GM12891 (cell line): ENCODE measurements at regions not wholly inside any gene's neighbourhood (a gene's known extent, or its start where the extent isn't known, plus 50 kb on each side); places are given as distances from the start of the nearest gene placed in this dataset.

Experiments
- POLR2A ChIP-seq: IDR thresholded peaks from 2 replicates; pipeline ENCODE4 v1.6.1; 2011; ENCODE audit warnings: low read depth, low read length, control low read depth
- TAF1 ChIP-seq: IDR thresholded peaks from 2 replicates; pipeline ENCODE4 v1.6.1; 2011; ENCODE audit warnings: low read depth, low read length, control low read depth

DNA sequence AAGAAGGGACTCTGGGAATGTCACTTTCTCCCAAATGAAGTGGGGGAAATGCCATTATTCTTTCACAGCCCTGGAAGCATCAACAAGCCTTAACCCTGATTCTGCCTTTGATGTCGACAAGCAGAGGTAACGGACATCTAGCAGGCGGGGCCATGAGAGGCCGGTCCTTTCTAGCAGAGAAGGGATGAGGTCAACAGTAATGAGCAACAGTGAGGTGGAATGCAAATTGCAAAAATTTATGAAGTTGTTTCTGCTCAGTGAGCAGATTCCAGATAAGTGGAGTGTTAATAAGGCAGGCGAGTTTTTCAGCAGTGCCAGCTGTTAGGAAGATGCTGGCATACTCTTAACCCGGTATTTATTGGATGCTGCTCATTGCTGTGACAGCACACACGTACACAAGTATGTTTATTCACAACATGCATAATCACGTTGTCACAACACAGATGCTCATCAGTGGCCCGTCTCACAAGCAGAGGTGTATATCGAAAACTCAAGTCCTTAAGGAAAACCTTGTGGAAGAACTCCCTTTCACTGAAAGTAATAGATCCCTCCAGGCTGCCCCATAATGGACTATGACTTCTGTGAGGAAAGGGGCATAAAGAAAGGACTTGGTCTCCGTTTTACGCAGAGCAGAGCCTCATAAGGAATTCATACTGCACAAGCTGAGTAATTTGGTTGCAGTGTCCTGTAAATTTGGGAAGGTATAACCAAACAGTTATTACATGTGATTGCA lies 329.0 kb downstream of the IGSF11 start:
- TF ChIP-seq POLR2A = no peak
- no peak for TF ChIP-seq TAF1
